Osteoblast (primary cell): ENCODE measurements at regions not wholly inside any gene's neighbourhood (a gene's known extent, or its start where the extent isn't known, plus 50 kb on each side); places are given as distances from the start of the nearest gene placed in this dataset.

Experiments used
- DNase-seq: peaks from one replicate; pipeline ENCODE4 v3.0.0; 2011; ENCODE audit warnings: low spot score, mixed read lengths; ENCODE audit not compliant: insufficient read length; ENCODE audit errors: missing footprints
- H2AFZ ChIP-seq: 2 replicates; pipeline ENCODE4 v1.6.0; 2011; ENCODE audit warnings: mild to moderate bottlenecking, low read length
- H3K27ac ChIP-seq: 2 replicates; pipeline ENCODE4 v1.5.1; 2011; ENCODE audit warnings: mild to moderate bottlenecking, low read depth, low read length, moderate library complexity
- H3K27me3 ChIP-seq: 2 replicates; pipeline ENCODE4 v1.6.0; 2012; ENCODE audit warnings: mild to moderate bottlenecking, control low read depth, inconsistent platforms, low read length, moderate library complexity; ENCODE audit not compliant: insufficient read depth
- H3K36me3 ChIP-seq: 2 replicates; pipeline ENCODE4 v1.5.1; 2011; ENCODE audit warnings: mild to moderate bottlenecking, low read length, control low read depth, moderate library complexity; ENCODE audit not compliant: insufficient read depth
- H3K4me1 ChIP-seq: 2 replicates; pipeline ENCODE4 v1.5.1; 2011; ENCODE audit warnings: mild to moderate bottlenecking, low read length, control low read depth, moderate library complexity; ENCODE audit not compliant: insufficient read depth
- H3K4me2 ChIP-seq: 2 replicates; pipeline ENCODE4 v1.6.0; 2011; ENCODE audit warnings: mild to moderate bottlenecking, low read length; ENCODE audit not compliant: insufficient read depth
- H3K4me3 ChIP-seq: fragments of 200-600 bp; sonication (generic); 3 replicates; pipeline ENCODE4 v1.5.1; 2012; ENCODE audit warnings: mild to moderate bottlenecking, low read length, inconsistent platforms; ENCODE audit not compliant: insufficient read depth
- H3K79me2 ChIP-seq: 2 replicates; pipeline ENCODE4 v1.6.0; 2012; ENCODE audit warnings: mild to moderate bottlenecking, low read length, control low read depth, inconsistent platforms; ENCODE audit not compliant: insufficient read depth
- H3K9me3 ChIP-seq: 2 replicates; pipeline ENCODE4 v1.5.1; 2011; ENCODE audit warnings: low read depth, low read length, control low read depth
- H4K20me1 ChIP-seq: 2 replicates; pipeline ENCODE4 v1.6.0; 2012; ENCODE audit warnings: mild to moderate bottlenecking, low read length, control low read depth; ENCODE audit not compliant: insufficient read depth
- CTCF ChIP-seq: IDR thresholded peaks from 2 replicates; pipeline ENCODE4 v1.5.1; 2011; ENCODE audit warnings: mild to moderate bottlenecking, low read depth, low read length, moderate library complexity; ENCODE audit errors: extremely low read depth

GRCh38 chr10:98328163-98328562 lies 60.2 kb upstream of the LOXL4 start:
- no peaks in the 10 kb centered on the region for H4K20me1 ChIP-seq
- no peaks in the 10 kb centered on the region for H3K27me3 ChIP-seq
- H3K4me1 ChIP-seq, result peaks cover 10% of the 10 kb centered on the region
- no peaks in the 10 kb centered on the region for H3K79me2 ChIP-seq
- no peak overlapping the region for H3K27ac ChIP-seq
- H3K4me3 ChIP-seq, result no peak overlapping the region
- H2AFZ ChIP-seq, result no peak overlapping the region
- H3K4me2 ChIP-seq, result no peak overlapping the region
- DNase-seq, result no peak
- peaks cover 3% of the 10 kb centered on the region for H3K9me3 ChIP-seq
- TF ChIP-seq CTCF, result no peak
- no peaks in the 10 kb centered on the region for H3K36me3 ChIP-seq

GRCh38 chr10:98326621-98327027 lies 58.6 kb upstream of the LOXL4 start:
- no peaks in the 10 kb centered on the region for H3K79me2 ChIP-seq
- no peak overlapping the region for H3K27ac ChIP-seq
- H2AFZ ChIP-seq, result no peak overlapping the region
- H3K9me3 ChIP-seq, result peaks cover 3% of the 10 kb centered on the region
- H3K27me3 ChIP-seq, result no peaks in the 10 kb centered on the region
- no peak overlapping the region for H3K4me2 ChIP-seq
- H3K4me3 ChIP-seq, result no peak overlapping the region
- H3K36me3 ChIP-seq, result no peaks in the 10 kb centered on the region
- H3K4me1 ChIP-seq, result peaks cover 17% of the 10 kb centered on the region
- no peak for DNase-seq
- TF ChIP-seq CTCF, result no peak
- H4K20me1 ChIP-seq, result no peaks in the 10 kb centered on the region

GRCh38 chr10:98323221-98324164 lies 55.5 kb upstream of the LOXL4 start:
- no peaks in the 10 kb centered on the region for H3K36me3 ChIP-seq
- H4K20me1 ChIP-seq, result no peaks in the 10 kb centered on the region
- peak overlapping the region; percentile 26 for H3K4me2 ChIP-seq
- no peak for TF ChIP-seq CTCF
- H3K4me1 ChIP-seq, result peaks cover 17% of the 10 kb centered on the region
- H3K9me3 ChIP-seq, result no peaks in the 10 kb centered on the region
- no peaks in the 10 kb centered on the region for H3K79me2 ChIP-seq
- no peak overlapping the region for H2AFZ ChIP-seq
- no peak overlapping the region for H3K4me3 ChIP-seq
- H3K27me3 ChIP-seq, result no peaks in the 10 kb centered on the region
- DNase-seq, result peak; percentile 94
- H3K27ac ChIP-seq, result peak overlapping the region; percentile 56

GRCh38 chr10:98321186-98321780 lies 53.3 kb upstream of the LOXL4 start:
- Histone ChIP-seq H3K36me3 (no peaks in the 10 kb centered on the region), H2AFZ (no peak overlapping the region), H3K27ac (no peak overlapping the region), H3K4me3 (no peak overlapping the region), H3K9me3 (no peaks in the 10 kb centered on the region), H4K20me1 (no peaks in the 10 kb centered on the region), H3K27me3 (no peaks in the 10 kb centered on the region), H3K4me1 (peaks cover 28% of the 10 kb centered on the region), H3K79me2 (no peaks in the 10 kb centered on the region), H3K4me2 (no peak overlapping the region)
- DNase-seq, result no peak
- TF ChIP-seq CTCF, result no peak
